Upper lobe of left lung (tissue), 6 donors: ENCODE measurements at regions not wholly inside any gene's neighbourhood (a gene's known extent, or its start where the extent isn't known, plus 50 kb on each side); places are given as distances from the start of the nearest gene placed in this dataset.

Source experiments
- ATAC-seq, 2 donors: fragments of 200-7000 bp; cut with Tn5 transposase; one replicate each; pipeline ENCODE4 v1.9.1; 2022; ENCODE audit warnings: mild to moderate bottlenecking in 2 of 2, moderate library complexity in 2 of 2; ENCODE audit not compliant: low FRiP score in 2 of 2
- DNase-seq, 2 donors: peaks; one replicate each; pipeline ENCODE4 v3.0.0-alpha.2; 2019 to 2020
- H3K27ac ChIP-seq, 4 donors: fragments of 200-600 bp; sonication (generic); one replicate each; pipeline ENCODE4 v1.5.1; 2016 to 2019
- H3K27me3 ChIP-seq, 4 donors: fragments of 200-600 bp; sonication (generic); one replicate each; pipeline ENCODE4 v1.5.1; 2017 to 2019
- H3K36me3 ChIP-seq, 4 donors: fragments of 200-600 bp; sonication (generic); one replicate each; pipeline ENCODE4 v1.5.1; 2016 to 2019
- H3K4me1 ChIP-seq, 4 donors: fragments of 200-600 bp; sonication (generic); one replicate each; pipeline ENCODE4 v1.5.1; 2018 to 2019
- H3K4me3 ChIP-seq, 4 donors: fragments of 200-600 bp; sonication (generic); one replicate each; pipeline ENCODE4 v1.5.1; 2017 to 2019; ENCODE audit warnings: mild to moderate bottlenecking in 2 of 4, moderate library complexity in 1 of 4
- H3K9me3 ChIP-seq, 4 donors: fragments of 200-600 bp; sonication (generic); one replicate each; pipeline ENCODE4 v1.5.1; 2018 to 2019
- EP300 ChIP-seq, 4 donors: sonication (generic); formaldehyde crosslinking; IDR thresholded peaks; one replicate each; pipeline ENCODE4 v1.5.1; 2017; ENCODE audit warnings: antibody characterized with exemption in 4 of 4, control low read depth in 2 of 4
- POLR2A ChIP-seq, 4 donors: fragments of 450-650 bp; IDR thresholded peaks; one replicate each; pipeline ENCODE4 v1.5.1; 2016 to 2017; ENCODE audit warnings: antibody characterized with exemption in 4 of 4, mild to moderate bottlenecking in 2 of 4
- POLR2AphosphoS5 ChIP-seq, 2 donors: sonication (generic); formaldehyde crosslinking; IDR thresholded peaks; one replicate each; pipeline ENCODE4 v1.5.1; 2017; ENCODE audit warnings: antibody characterized with exemption in 2 of 2
- WGBS, 2 donors: methylation state at CpG; one replicate each; pipeline ENCODE4 v1.1.5; 2017 to 2018; 5-methylcytosine and 5-hydroxymethylcytosine counted together
- TF ChIP-seq, protein P1 (sequence below), 6 experiments: fragments of 450-650 bp in 4 of 6; fragments of 200-600 bp in 2 of 6; sonication (generic) in 2 of 6; IDR thresholded peaks; one replicate each; pipeline ENCODE4 v1.5.1; 2016 to 2019; ENCODE audit warnings: antibody characterized with exemption in 6 of 6
- donor health status: DM: no; HTN: no; CAD: no; lungs with moderate emphysema.
- donor health status: DM: no; HTN: yes; CAD: no; lungs with severe emphysema.

GRCh38 chrX:151476604-151477303, 79.7 kb downstream of the VMA21 start:
- Histone ChIP-seq H3K9me3 (no peaks in the 10 kb centered on the region), H3K27ac (no peak overlapping the region), H3K4me1 (no peaks in the 10 kb centered on the region), H3K27me3 (no peaks in the 10 kb centered on the region), H3K4me3 (no peak overlapping the region), H3K36me3 (no peaks in the 10 kb centered on the region)
- TF ChIP-seq POLR2A (IDR thresholded peaks at IDR 0.05): no peak
- ATAC-seq (no peak), DNase-seq (no peak)
- WGBS, 2 donors: 52 to 75% methylated on average over 1 of the region's 1 CpG

- Histone ChIP-seq H3K27me3 (no peaks in the 10 kb centered on the region), H3K27ac (no peak overlapping the region), H3K36me3 (no peaks in the 10 kb centered on the region), H3K4me1 (no peaks in the 10 kb centered on the region), H3K4me3 (no peak overlapping the region), H3K9me3 (no peaks in the 10 kb centered on the region)
- TF ChIP-seq POLR2A (IDR thresholded peaks at IDR 0.05) (no peak), EP300 (IDR thresholded peaks at IDR 0.05) (no peak), POLR2AphosphoS5 (IDR thresholded peaks at IDR 0.05) (no peak)
- TF ChIP-seq, protein P1, sequence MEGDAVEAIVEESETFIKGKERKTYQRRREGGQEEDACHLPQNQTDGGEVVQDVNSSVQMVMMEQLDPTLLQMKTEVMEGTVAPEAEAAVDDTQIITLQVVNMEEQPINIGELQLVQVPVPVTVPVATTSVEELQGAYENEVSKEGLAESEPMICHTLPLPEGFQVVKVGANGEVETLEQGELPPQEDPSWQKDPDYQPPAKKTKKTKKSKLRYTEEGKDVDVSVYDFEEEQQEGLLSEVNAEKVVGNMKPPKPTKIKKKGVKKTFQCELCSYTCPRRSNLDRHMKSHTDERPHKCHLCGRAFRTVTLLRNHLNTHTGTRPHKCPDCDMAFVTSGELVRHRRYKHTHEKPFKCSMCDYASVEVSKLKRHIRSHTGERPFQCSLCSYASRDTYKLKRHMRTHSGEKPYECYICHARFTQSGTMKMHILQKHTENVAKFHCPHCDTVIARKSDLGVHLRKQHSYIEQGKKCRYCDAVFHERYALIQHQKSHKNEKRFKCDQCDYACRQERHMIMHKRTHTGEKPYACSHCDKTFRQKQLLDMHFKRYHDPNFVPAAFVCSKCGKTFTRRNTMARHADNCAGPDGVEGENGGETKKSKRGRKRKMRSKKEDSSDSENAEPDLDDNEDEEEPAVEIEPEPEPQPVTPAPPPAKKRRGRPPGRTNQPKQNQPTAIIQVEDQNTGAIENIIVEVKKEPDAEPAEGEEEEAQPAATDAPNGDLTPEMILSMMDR (IDR thresholded peaks at IDR 0.05): no peak
- 60 to 76% methylated on average over 2 to 4 of the region's 4 CpGs for WGBS, 2 donors
- ATAC-seq: no peak
- DNase-seq: no peak
Measured at GRCh38 chrX:151478058-151478457, 81.1 kb downstream of the VMA21 start.

DNA sequence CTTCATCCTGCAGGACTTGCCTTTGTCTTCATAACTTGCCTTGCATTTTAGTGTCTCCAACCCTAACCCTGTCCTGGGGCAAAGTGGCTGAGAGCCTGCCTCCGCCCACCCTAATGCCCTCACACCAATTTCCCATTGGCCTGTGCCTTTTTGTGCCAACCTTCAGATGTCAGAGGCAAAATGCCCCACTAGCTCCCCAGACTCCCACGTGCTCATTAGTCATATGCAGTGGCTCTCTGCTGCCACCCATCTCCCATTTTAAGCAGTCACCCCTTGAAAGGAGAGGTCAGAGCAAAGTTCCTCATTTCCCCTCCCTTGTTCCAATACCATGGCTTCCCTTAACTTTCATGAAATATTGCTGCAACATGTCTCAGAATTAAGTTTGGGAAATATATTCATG, 74.8 kb upstream of the PASD1 start:
- Histone ChIP-seq H3K27me3 (no peaks in the 10 kb centered on the region), H3K27ac (no peak overlapping the region), H3K4me3 (no peak overlapping the region), H3K9me3 (no peaks in the 10 kb centered on the region), H3K4me1 (no peaks in the 10 kb centered on the region), H3K36me3 (no peaks in the 10 kb centered on the region)
- no peak for DNase-seq
- TF ChIP-seq, protein P1 (IDR thresholded peaks at IDR 0.05): peak in 1 of 6 experiments; percentile 12
- no peak for TF ChIP-seq POLR2A (IDR thresholded peaks at IDR 0.05)
- no peak for ATAC-seq
- 62 to 71% methylated on average over 1 to 2 of the region's 2 CpGs for WGBS, 2 donors

DNA sequence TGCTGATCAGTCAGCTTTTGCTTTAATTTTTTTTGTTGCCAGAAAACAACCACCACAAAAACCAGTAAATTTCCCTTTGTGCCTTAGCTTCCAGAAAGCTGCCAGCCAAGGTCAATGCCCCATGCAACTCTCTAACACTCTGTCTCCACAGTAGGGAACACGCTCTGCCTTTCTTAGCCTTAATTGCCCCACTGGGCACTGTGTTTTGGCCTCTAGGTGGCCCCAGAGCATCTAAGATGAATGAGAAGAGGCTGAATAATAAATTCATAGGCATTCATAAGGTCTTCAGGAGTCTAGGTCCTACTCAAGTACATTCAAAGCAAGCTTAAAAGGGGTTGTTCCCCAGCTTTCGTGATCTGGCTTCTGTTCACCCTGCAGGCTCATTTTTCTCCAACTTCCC, 57.7 kb upstream of the PASD1 start:
- Histone ChIP-seq H3K4me1 (no peaks in the 10 kb centered on the region), H3K27ac (no peak overlapping the region), H3K4me3 (no peak overlapping the region), H3K9me3 (no peaks in the 10 kb centered on the region), H3K36me3 (no peaks in the 10 kb centered on the region), H3K27me3 (no peaks in the 10 kb centered on the region)
- 57 to 60% methylated on average over 2 of the region's 2 CpGs for WGBS, 2 donors
- no peak for ATAC-seq
- TF ChIP-seq POLR2AphosphoS5 (IDR thresholded peaks at IDR 0.05) (no peak), POLR2A (IDR thresholded peaks at IDR 0.05) (no peak), EP300 (IDR thresholded peaks at IDR 0.05) (no peak)
- TF ChIP-seq, protein P1 (IDR thresholded peaks at IDR 0.05): no peak
- DNase-seq: no peak

DNA sequence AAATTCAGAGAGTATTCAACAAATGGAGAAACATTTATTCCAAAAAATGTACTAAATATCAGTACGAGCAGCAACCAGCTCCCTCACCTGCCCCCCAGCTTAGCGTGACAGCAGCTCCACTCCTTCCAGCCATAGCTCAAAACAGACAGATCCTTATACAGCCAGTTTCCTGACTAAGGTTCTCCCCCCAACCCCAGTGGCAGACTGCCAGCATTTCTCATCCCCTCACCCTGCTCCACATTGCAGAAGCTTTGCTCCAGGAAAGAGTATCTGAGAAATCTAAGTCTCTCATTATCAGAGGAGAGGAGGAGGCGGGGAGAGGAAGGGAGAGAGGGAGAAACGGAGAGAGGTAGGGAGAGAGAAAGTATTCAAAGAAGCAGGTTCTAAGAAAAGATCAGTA, 53.3 kb upstream of the PASD1 start:
- no peak overlapping the region for H3K27ac ChIP-seq
- no peaks in the 10 kb centered on the region for H3K27me3 ChIP-seq
- WGBS, 2 donors: 49% methylated on average over 4 of the region's 4 CpGs
- no peaks in the 10 kb centered on the region for H3K9me3 ChIP-seq
- H3K4me1 ChIP-seq: no peaks in the 10 kb centered on the region
- TF ChIP-seq POLR2AphosphoS5 (IDR thresholded peaks at IDR 0.05) (no peak), POLR2A (IDR thresholded peaks at IDR 0.05) (no peak), EP300 (IDR thresholded peaks at IDR 0.05) (no peak)
- TF ChIP-seq, protein P1 (IDR thresholded peaks at IDR 0.05): no peak
- no peak for ATAC-seq
- DNase-seq: no peak
- no peak overlapping the region for H3K4me3 ChIP-seq
- H3K36me3 ChIP-seq: no peaks in the 10 kb centered on the region
